ENCODE measurements at regions not wholly inside any gene's neighbourhood (a gene's known extent, or its start where the extent isn't known, plus 50 kb on each side); places are given as distances from the start of the nearest gene placed in this dataset.

GRCh38 chr7:131720703-131721102 lies 164.3 kb upstream of the PODXL start:
- no peaks in the 10 kb centered on the region for H3K27me3 Mint-ChIP-seq (ENCODE audit: low read depth)
- H3K27ac Mint-ChIP-seq: no peak overlapping the region
- TF ChIP-seq USF1 (CRISPR knock-in tag; IDR thresholded peaks at IDR 0.05): no peak
- no peak for TF ChIP-seq ZNF281 (CRISPR knock-in tag; IDR thresholded peaks at IDR 0.05)
- TF ChIP-seq IRF1 (CRISPR knock-in tag; IDR thresholded peaks at IDR 0.05): no peak
- no peak for TF ChIP-seq SOX15 (CRISPR knock-in tag; IDR thresholded peaks at IDR 0.05)
- TF ChIP-seq E2F1 (CRISPR knock-in tag; IDR thresholded peaks at IDR 0.05): no peak
- TF ChIP-seq CREM (CRISPR knock-in tag; IDR thresholded peaks at IDR 0.05): no peak
- TF ChIP-seq TEAD1 (CRISPR knock-in tag; IDR thresholded peaks at IDR 0.05): no peak
- no peak for TF ChIP-seq SMAD3 (CRISPR knock-in tag; IDR thresholded peaks at IDR 0.05; ENCODE audit: borderline replicate concordance)
- TF ChIP-seq JAZF1 (CRISPR knock-in tag; IDR thresholded peaks at IDR 0.05): no peak
- TF ChIP-seq ZSCAN18 (CRISPR knock-in tag; IDR thresholded peaks at IDR 0.05): no peak
- no peak for TF ChIP-seq E2F5 (CRISPR knock-in tag; IDR thresholded peaks at IDR 0.05)
- TF ChIP-seq CTCF (IDR thresholded peaks at IDR 0.05): no peak
- no peak for TF ChIP-seq TCF7 (CRISPR knock-in tag; IDR thresholded peaks at IDR 0.05; ENCODE audit: low read depth)
- no peak for TF ChIP-seq ZNF317 (CRISPR knock-in tag; IDR thresholded peaks at IDR 0.05; ENCODE audit: borderline replicate concordance, low read depth)
- no peak for TF ChIP-seq KAT7 (CRISPR knock-in tag; IDR thresholded peaks at IDR 0.05; ENCODE audit: borderline replicate concordance)
- TF ChIP-seq ZNF219 (CRISPR knock-in tag; IDR thresholded peaks at IDR 0.05; ENCODE audit: borderline replicate concordance): no peak
- no peak overlapping the region for H3K4me3 Mint-ChIP-seq
- POLR2A ChIA-PET: no interaction called here
- DNase-seq (ENCODE audit: low spot score): no peak
- H3K9me3 Mint-ChIP-seq: no peaks in the 10 kb centered on the region
- no peaks in the 10 kb centered on the region for H3K36me3 Mint-ChIP-seq
- no peak for ATAC-seq
- CTCF ChIA-PET: no interaction called here
- H3K4me1 Mint-ChIP-seq: no peaks in the 10 kb centered on the region

GRCh38 chr7:131717181-131717580 lies 160.8 kb upstream of the PODXL start:
- H3K27me3 Mint-ChIP-seq (ENCODE audit: low read depth): no peaks in the 10 kb centered on the region
- ChIA-PET CTCF (interaction anchor here (0.7 to 1.1 kb wide), 2 partner anchors 9 to 142 kb away, joined by 3 to 4 read pairs; no protein-coding TSS in a partner anchor), POLR2A (no interaction called here)
- H3K4me1 Mint-ChIP-seq: no peaks in the 10 kb centered on the region
- DNase-seq (ENCODE audit: low spot score) (no peak), ATAC-seq (no peak)
- H3K4me3 Mint-ChIP-seq: no peak overlapping the region
- no peaks in the 10 kb centered on the region for H3K36me3 Mint-ChIP-seq
- no peaks in the 10 kb centered on the region for H3K9me3 Mint-ChIP-seq
- H3K27ac Mint-ChIP-seq: no peak overlapping the region
- TF ChIP-seq ZNF532 (CRISPR knock-in tag; IDR thresholded peaks at IDR 0.05; ENCODE audit: borderline replicate concordance) (no peak), GABPB1 (CRISPR knock-in tag; IDR thresholded peaks at IDR 0.05) (no peak), ZNF281 (CRISPR knock-in tag; IDR thresholded peaks at IDR 0.05) (no peak)
